Eye (tissue), 1 donor: ENCODE measurements at regions not wholly inside any gene's neighbourhood (a gene's known extent, or its start where the extent isn't known, plus 50 kb on each side); places are given as distances from the start of the nearest gene placed in this dataset.

ENCODE experiments used
- DNase-seq: peaks from one replicate; pipeline ENCODE4 v3.0.0-alpha.2; 2015

DNA sequence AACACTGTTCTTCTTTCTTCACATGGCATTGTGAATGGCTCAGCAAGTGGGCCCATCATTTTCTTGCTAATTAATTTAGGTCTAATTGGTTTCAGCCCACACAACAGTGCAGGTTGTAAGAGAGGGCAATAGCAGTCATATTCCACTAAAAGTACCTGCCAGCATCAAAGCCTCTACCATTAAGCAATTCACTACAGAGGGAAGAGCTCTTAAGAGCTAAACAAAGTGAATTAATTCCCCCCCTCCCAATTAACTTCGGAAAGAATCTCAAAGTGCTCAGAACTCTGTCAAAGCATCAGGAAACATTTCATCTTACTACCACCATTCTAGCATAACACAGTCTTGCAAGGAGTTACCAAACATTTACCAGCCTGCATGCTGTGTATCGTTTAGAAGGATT lies 133.9 kb upstream of the UBASH3B start:
- DNase-seq: peak; percentile 50

DNA sequence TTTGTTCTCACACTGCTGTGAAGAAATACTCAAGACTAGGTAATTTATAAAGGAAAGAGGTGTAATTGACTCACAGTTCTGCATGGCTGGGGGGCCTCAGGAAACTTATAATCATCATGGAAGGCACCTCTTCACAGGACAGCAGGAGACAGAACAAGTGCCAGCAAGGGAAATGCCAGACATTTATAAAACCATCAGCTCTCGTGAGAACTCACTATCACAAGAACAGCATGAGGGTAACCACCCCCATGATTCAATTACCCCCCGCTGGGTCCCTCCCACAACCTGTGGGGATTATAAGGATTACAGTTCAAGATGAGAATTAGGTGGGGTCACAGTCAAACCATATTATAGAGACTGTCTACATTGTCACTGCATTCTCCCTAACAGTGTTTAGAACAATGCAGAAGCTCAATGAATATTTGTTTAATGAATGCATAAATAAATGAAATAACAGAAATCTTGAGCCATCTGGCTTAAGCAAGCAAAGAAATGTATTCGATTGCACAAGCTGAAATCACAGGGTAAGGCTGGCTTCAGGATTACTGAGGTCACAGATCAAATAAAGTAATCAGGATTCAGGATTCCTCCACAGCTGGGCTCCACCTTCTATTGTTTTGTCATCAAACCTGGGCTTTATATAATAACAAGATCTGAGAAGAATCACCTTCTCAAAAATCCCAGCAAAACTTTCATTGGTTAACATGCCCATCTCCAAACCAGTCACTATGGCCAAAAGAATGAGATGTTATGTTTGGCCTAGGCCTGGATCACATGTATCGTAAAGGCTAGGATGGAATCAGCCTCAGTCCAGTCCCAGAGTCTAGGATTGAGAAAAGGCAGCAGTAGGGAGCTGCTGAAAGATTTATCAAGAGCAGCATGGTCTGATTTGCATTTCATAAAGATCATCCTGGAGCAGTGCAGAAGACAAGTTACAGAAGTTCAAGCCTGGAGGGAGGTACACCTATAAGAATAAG lies 137.8 kb upstream of the UBASH3B start:
- no peak for DNase-seq

- no peak for DNase-seq
Measured at GRCh38 chr11:122516686-122517085, 138.8 kb upstream of the UBASH3B start.

DNA sequence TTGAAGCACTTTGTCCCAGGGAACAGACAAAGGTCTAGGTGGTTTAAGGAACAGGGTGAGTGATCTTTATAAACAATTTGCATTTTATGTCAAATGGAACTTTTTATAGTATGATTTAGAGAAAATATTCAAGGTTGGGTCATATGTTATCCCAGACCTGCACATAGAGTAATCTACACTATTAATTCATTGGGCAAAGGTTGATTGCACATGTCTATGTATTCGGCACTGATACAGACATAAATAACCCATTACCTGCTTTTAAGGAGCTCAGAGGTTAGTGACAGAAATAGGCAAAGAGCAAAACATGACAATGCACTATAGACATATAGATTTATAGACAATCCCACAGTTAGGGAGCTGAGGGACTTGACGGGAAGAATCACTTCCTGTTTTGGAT lies 141.5 kb upstream of the UBASH3B start:
- DNase-seq: no peak

GRCh38 chr11:122513328-122513727 lies 142.2 kb upstream of the UBASH3B start:
- no peak for DNase-seq

GRCh38 chr11:122512688-122513087 lies 142.8 kb upstream of the UBASH3B start:
- DNase-seq: no peak

DNA sequence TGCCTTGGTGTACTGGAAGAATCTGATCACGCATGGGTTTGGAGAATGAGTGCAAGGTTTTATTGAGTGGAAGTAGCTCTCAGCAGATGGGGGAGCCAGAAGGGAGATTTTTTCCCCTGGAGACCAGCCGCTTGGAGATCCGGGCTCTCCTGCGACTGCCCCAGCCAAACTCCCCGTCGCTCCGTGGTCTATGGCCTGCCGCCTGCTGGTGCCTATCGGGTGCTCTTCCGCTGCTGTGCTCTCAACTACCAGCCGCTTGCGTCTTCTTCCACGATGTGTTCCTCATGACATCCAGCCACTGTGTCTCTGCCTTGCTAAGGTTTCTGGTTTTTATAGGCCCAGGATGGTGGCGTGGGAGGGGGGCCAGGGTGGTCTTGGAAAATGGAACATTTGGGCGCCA lies 145.6 kb upstream of the UBASH3B start:
- DNase-seq: no peak

GRCh38 chr11:122509091-122509490 lies 146.4 kb upstream of the UBASH3B start:
- DNase-seq: no peak

DNA sequence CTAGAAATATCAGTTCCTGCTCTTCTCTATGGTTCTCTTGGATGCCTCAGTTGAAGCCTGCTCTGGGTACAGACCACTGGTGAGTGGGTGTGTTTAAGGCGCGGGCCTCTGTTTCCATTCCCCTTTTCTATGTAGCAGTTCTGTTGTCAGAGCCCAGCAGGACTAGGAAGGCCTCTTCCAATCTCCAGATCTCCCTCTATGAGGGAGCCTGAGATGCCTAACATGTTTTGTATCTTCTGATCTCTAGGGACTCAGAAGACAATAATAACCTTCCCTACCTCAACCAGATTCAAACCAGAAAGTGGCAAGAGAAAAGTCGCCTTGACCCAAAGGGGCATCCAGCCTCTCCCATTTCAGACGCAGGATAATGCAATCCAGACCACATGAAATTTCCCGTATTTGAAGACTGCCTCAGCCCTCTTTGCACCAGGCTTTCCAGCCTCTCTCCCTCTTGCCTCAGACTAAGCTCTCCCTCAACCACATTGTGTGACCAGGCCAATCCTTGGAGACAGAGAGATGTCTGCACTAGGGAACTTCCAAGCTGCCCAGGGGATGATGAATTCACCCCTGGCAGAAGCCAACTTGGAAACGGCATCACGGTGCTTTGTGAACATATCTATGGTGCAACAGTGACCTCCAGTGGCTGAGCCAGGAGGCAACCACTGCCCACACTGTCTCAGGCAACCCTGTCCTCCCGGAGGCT lies 150.1 kb upstream of the UBASH3B start:
- DNase-seq: peak; percentile 94

DNA sequence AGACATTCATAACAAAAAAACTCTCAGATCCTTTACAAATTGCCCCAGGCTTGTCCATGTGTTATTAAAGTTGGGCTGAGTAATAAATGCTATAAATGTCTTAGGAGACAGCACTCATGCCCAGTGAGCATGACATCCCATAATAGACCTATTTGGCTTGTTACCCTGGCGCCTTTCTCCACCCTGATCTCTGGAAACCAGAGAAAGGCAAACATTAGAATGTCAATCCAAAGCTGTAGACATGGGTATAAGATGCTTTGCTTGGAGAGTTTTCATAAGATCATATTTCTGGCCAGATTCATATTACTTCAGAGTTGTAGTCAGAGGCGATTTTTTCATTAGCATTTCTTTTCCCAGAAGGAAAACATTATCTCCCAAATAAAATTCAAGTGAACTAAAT lies 161.3 kb upstream of the UBASH3B start:
- DNase-seq: peak; percentile 68

- peak; percentile 70 for DNase-seq
Measured at GRCh38 chr11:122491509-122491908, 164.0 kb upstream of the UBASH3B start.

GRCh38 chr11:122488892-122489706 lies 166.4 kb upstream of the UBASH3B start:
- DNase-seq: no peak

DNA sequence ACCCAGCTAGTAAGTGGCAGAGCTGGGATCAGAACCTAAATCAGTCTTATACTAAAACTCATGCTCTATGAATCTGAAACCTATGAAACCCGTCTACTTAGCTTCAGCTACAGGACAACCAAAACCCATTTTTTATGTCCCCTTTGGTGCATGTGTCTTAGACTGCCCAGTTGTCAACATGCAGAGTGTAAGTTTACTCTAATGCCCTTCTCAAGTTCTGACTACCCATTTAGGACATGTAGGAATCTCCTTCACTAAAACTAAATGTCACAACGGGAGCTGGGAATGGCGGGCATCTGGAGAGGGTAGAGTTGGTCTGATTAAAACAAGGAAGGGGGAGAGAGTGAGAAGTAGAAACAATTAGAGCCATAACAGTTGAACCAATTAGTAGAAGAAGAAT lies 167.9 kb upstream of the UBASH3B start:
- no peak for DNase-seq

- peak; percentile 31 for DNase-seq
Measured at GRCh38 chr11:122486793-122487495, 168.6 kb upstream of the UBASH3B start.

DNA sequence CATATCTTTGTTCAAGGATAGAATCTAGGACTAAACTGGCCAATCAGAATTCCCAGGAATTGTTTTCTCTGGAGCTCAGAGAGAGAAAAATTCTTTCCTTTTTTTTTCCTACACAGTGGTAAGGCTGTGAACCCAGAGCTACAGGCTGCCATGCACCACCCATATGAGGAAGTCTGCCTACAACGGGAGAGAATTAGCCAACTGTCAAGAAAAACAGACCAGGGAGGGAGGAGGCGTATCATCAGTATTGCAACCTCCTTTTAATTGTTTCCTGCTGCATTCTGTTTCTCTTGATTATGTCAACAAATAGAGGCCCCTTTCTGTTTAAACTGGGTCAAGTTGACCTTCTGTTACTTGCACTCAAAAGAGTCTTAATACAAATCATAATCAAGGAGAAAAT lies 176.5 kb upstream of the UBASH3B start:
- no peak for DNase-seq

- DNase-seq: no peak
Measured at GRCh38 chr11:122468965-122469364, 186.6 kb upstream of the UBASH3B start.

GRCh38 chr11:122463530-122463929 lies 192.0 kb upstream of the UBASH3B start:
- DNase-seq: no peak

GRCh38 chr11:122459064-122459463 lies 196.5 kb upstream of the UBASH3B start:
- DNase-seq: no peak

GRCh38 chr11:122453586-122453985 lies 201.9 kb upstream of the UBASH3B start:
- DNase-seq: peak; percentile 7

GRCh38 chr11:122451911-122452310 lies 203.6 kb upstream of the UBASH3B start:
- no peak for DNase-seq

- peak; percentile 37 for DNase-seq
Measured at GRCh38 chr11:122441666-122442035, 213.9 kb upstream of the UBASH3B start.

GRCh38 chr11:122440811-122441665 lies 214.5 kb upstream of the UBASH3B start:
- DNase-seq: peak; percentile 83
